Liver (tissue), 8 donors: ENCODE measurements at regions not wholly inside any gene's neighbourhood (a gene's known extent, or its start where the extent isn't known, plus 50 kb on each side); places are given as distances from the start of the nearest gene placed in this dataset.

Source experiments
- DNase-seq: peaks from one replicate; pipeline ENCODE4 v3.0.0-alpha.2; 2017; ENCODE audit warnings: low spot score
- H3K27ac ChIP-seq, 2 donors: one replicate each; pipeline ENCODE4 v1.7.0; 2013; ENCODE audit warnings: inconsistent platforms in 2 of 2, low read length in 2 of 2, control low read depth in 1 of 2, low read depth in 1 of 2, mild to moderate bottlenecking in 1 of 2
- H3K27me3 ChIP-seq, 4 donors: one replicate each; pipeline versions ENCODE4 v1.6.1 to v1.7.0; 2013; ENCODE audit warnings: low read length in 3 of 4, inconsistent platforms in 1 of 4, mild to moderate bottlenecking in 1 of 4, moderate library complexity in 1 of 4; ENCODE audit not compliant: control insufficient read depth in 4 of 4, insufficient read depth in 4 of 4
- H3K36me3 ChIP-seq, 4 donors: one replicate each; pipeline versions ENCODE4 v1.6.1 to v1.7.0; 2013; ENCODE audit warnings: low read length in 3 of 4, mild to moderate bottlenecking in 3 of 4, low read depth in 1 of 4, moderate library complexity in 1 of 4; ENCODE audit not compliant: control insufficient read depth in 4 of 4, insufficient read depth in 3 of 4
- H3K4me1 ChIP-seq, 4 donors: one replicate each; pipeline versions ENCODE4 v1.6.1 to v1.7.0; 2013; ENCODE audit warnings: low read length in 3 of 4, mild to moderate bottlenecking in 3 of 4, moderate library complexity in 1 of 4; ENCODE audit not compliant: control insufficient read depth in 4 of 4, insufficient read depth in 4 of 4
- H3K4me3 ChIP-seq, 3 donors: one replicate each; pipeline versions ENCODE4 v1.6.1 to v1.7.0; 2013; ENCODE audit warnings: low read length in 3 of 3, control low read depth in 1 of 3, low read depth in 1 of 3, mild to moderate bottlenecking in 1 of 3
- H3K9ac ChIP-seq, 2 donors: one replicate each; pipeline ENCODE4 v1.7.0; 2013; ENCODE audit warnings: low read length in 2 of 2, mild to moderate bottlenecking in 2 of 2, moderate library complexity in 2 of 2, control low read depth in 1 of 2, low read depth in 1 of 2
- H3K9me3 ChIP-seq, 4 donors: one replicate each; pipeline versions ENCODE4 v1.6.1 to v1.7.0; 2013; ENCODE audit warnings: low read length in 3 of 4; ENCODE audit not compliant: control insufficient read depth in 4 of 4
- ATF3 ChIP-seq: IDR thresholded peaks from 2 replicates; pipeline ENCODE4 v1.6.1; 2016; ENCODE audit warnings: antibody characterized with exemption
- CTCF ChIP-seq: fragments of 150-350 bp; IDR thresholded peaks from 2 replicates; pipeline ENCODE4 v1.5.1; 2017; ENCODE audit warnings: improper control_type of control experiment, low read depth, low read length; ENCODE audit not compliant: missing input control
- EGR1 ChIP-seq, 2 donors: IDR thresholded peaks; 2 replicates each; pipeline ENCODE4 v1.6.1; 2016 to 2018; ENCODE audit warnings: antibody characterized with exemption in 2 of 2, low read depth in 2 of 2
- FOXA1 ChIP-seq: IDR thresholded peaks from 2 replicates; pipeline ENCODE4 v1.6.1; 2016; ENCODE audit warnings: antibody characterized with exemption
- FOXA2 ChIP-seq: IDR thresholded peaks from 2 replicates; pipeline ENCODE4 v1.6.1; 2016; ENCODE audit warnings: antibody characterized with exemption
- GABPA ChIP-seq, 2 donors: IDR thresholded peaks in 1 of 2; conservative IDR thresholded peaks in 1 of 2; 2 replicates each; pipeline ENCODE4 v1.6.1; 2016; ENCODE audit warnings: antibody characterized with exemption in 2 of 2, mild to moderate bottlenecking in 1 of 2, moderate library complexity in 1 of 2
- HNF4A ChIP-seq, 2 donors: conservative IDR thresholded peaks; 2 replicates each; pipeline ENCODE4 v1.6.1; 2016; ENCODE audit warnings: antibody characterized with exemption in 2 of 2, mild to moderate bottlenecking in 2 of 2
- HNF4G ChIP-seq: IDR thresholded peaks from 2 replicates; pipeline ENCODE4 v1.6.1; 2016; ENCODE audit warnings: antibody characterized with exemption
- JUND ChIP-seq, 2 donors: IDR thresholded peaks; 2 replicates each; pipeline ENCODE4 v1.6.1; 2016; ENCODE audit warnings: antibody characterized with exemption in 2 of 2
- MAX ChIP-seq: IDR thresholded peaks from 2 replicates; pipeline ENCODE4 v1.6.1; 2016; ENCODE audit warnings: antibody characterized with exemption
- NR2F2 ChIP-seq: IDR thresholded peaks from 2 replicates; pipeline ENCODE4 v1.6.1; 2016; ENCODE audit warnings: antibody characterized with exemption
- RAD21 ChIP-seq, 2 donors: IDR thresholded peaks; 2 replicates each; pipeline ENCODE4 v1.6.1; 2016; ENCODE audit warnings: antibody characterized with exemption in 2 of 2, mild to moderate bottlenecking in 2 of 2
- REST ChIP-seq: IDR thresholded peaks from 2 replicates; pipeline ENCODE4 v1.6.1; 2016; ENCODE audit warnings: antibody characterized with exemption, mild to moderate bottlenecking
- RXRA ChIP-seq, 2 donors: IDR thresholded peaks; 2 replicates each; pipeline ENCODE4 v1.6.1; 2017 to 2018; ENCODE audit warnings: antibody characterized with exemption in 2 of 2, mild to moderate bottlenecking in 1 of 2
- SP1 ChIP-seq: IDR thresholded peaks from 2 replicates; pipeline ENCODE4 v1.6.1; 2018; ENCODE audit warnings: antibody characterized with exemption, mild to moderate bottlenecking
- TAF1 ChIP-seq: conservative IDR thresholded peaks from 2 replicates; pipeline ENCODE4 v1.6.1; 2016; ENCODE audit warnings: antibody characterized with exemption, mild to moderate bottlenecking
- YY1 ChIP-seq: IDR thresholded peaks from 2 replicates; pipeline ENCODE4 v1.6.1; 2016; ENCODE audit warnings: antibody characterized with exemption, mild to moderate bottlenecking
- ZBTB33 ChIP-seq: IDR thresholded peaks from 2 replicates; pipeline ENCODE4 v1.6.1; 2016; ENCODE audit warnings: antibody characterized with exemption
- WGBS: extraction: QIAGEN DNeasy Blood & Tissue Kit; methylation state at CpG from one replicate; pipeline ENCODE4 v1.1.7; 2013; 5-methylcytosine and 5-hydroxymethylcytosine counted together
- donor health status: healthy.
- donor health status: healthy.
- donor health status: healthy.
- donor health status: healthy.
- donor health status: healthy.

- TF ChIP-seq ZBTB33 (no peak), MAX (no peak), ATF3 (no peak), TAF1 (no peak), FOXA1 (no peak)
Measured at GRCh38 chr18:55777666-55778304, 189.8 kb upstream of the TCF4 start (continued).

GRCh38 chr18:55775972-55776371 is 188.0 kb upstream of the TCF4 start:
- H3K4me1 ChIP-seq: peaks cover 0 to 9% (median 3%) of the 10 kb centered on the region in 4 donors
- no peak for DNase-seq

More at GRCh38 chr18:55775972-55776371, 188.0 kb upstream of the TCF4 start:
- Histone ChIP-seq H3K27me3 (peaks cover 0 to 3% (median under 1%) of the 10 kb centered on the region in 4 donors), H3K9me3 (no peaks in the 10 kb centered on the region), H3K36me3 (no peaks in the 10 kb centered on the region), H3K4me3 (no peak overlapping the region), H3K9ac (no peak overlapping the region), H3K27ac (no peak overlapping the region)
- WGBS: 62% methylated on average over 2 of the region's 2 CpGs
- no peak for TF ChIP-seq REST
- no peak for TF ChIP-seq YY1
- no peak for TF ChIP-seq ATF3
- no peak for TF ChIP-seq NR2F2
- no peak for TF ChIP-seq RXRA (IDR thresholded peaks at IDR 0.05)
- no peak for TF ChIP-seq FOXA2
- no peak for TF ChIP-seq HNF4G
- no peak for TF ChIP-seq CTCF
- no peak for TF ChIP-seq JUND (IDR thresholded peaks at IDR 0.05)
- no peak for TF ChIP-seq GABPA (IDR thresholded peaks at IDR 0.05 in 1 of 2, conservative IDR thresholded peaks at IDR 0.05 in 1 of 2)
- TF ChIP-seq SP1: no peak
- TF ChIP-seq EGR1 (IDR thresholded peaks at IDR 0.05; ENCODE audit: low read depth in 2 of 2): no peak
- TF ChIP-seq FOXA1: no peak
- TF ChIP-seq ZBTB33: no peak
- no peak for TF ChIP-seq MAX
- TF ChIP-seq TAF1: no peak
- TF ChIP-seq RAD21 (IDR thresholded peaks at IDR 0.05): no peak
- TF ChIP-seq HNF4A (conservative IDR thresholded peaks at IDR 0.05): no peak
